GM21786 (cell line): ENCODE measurements at regions not wholly inside any gene's neighbourhood (a gene's known extent, or its start where the extent isn't known, plus 50 kb on each side); places are given as distances from the start of the nearest gene placed in this dataset.

ENCODE experiments used
- ATAC-seq: cut with Tn5 transposase; IDR thresholded peaks from one replicate; pipeline ENCODE4 v1.9.1; 2021; ENCODE audit not compliant: unreplicated experiment

GRCh38 chr9:1909322-1909721 lies 105.8 kb upstream of the SMARCA2 start:
- no peak for ATAC-seq

DNA sequence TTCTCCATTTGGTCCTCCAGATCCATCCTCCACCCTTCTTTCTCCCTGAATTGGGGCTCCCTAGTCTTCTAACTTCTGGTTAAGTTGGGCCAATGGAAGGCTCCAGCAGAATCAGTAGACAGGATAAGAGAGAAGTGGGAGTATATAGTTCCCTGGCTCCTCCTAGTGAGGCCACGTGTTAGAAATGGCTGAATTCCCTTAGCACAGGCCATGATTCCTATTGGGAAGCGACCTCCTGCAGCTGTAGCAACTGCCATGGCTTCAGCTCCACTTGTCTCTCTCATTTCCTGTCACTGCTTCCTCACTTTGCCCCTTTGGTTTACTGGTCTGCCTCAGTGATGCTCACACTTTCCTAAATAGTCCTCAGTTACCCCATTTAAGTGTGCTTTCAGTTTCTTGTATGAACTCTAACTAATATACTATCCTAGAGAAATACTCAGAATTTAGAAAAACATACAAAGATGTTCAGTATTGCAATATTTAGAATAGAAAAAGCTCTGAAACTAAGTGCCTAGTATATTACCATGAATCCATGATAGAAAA lies 104.8 kb upstream of the SMARCA2 start:
- ATAC-seq: no peak

GRCh38 chr9:1913631-1914330 lies 101.4 kb upstream of the SMARCA2 start:
- no peak for ATAC-seq

DNA sequence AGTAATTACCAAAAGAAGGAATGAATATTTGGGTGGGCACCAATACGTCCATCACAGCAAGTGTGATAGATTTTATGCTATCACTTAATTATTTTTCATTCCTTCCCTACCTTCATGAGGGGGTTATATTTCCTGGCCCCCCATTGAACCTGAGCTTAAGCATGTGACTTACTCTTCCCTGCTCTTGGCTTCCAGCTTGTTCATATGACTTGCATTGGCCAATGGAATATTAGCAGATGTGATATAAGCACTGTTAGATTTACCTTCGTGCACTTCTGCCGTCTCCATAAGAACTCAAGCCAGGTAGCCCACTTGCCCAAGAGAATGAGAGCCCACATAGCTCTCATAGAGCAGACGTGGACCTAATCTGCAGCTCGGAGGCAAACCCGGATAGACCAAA lies 99.1 kb upstream of the SMARCA2 start:
- no peak for ATAC-seq

DNA sequence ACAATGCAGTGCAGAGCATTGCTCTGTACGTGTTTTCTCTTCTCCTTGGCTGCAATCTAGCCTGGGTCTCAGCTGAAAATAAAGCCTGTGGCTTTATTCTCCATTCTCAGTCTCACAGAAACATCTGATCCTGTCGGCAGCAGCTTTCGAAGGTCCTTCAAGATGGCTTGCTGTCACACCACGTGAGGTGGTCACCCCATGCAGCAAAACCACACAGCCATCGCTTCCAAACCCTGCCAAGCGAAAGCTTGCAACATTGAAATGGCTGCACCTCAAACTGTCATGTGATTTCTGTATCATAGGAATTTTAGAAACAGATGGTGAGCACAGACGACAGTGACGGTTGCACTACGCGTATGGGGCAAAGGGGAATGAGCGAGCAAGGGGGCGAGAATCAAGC lies 98.5 kb upstream of the SMARCA2 start:
- no peak for ATAC-seq

DNA sequence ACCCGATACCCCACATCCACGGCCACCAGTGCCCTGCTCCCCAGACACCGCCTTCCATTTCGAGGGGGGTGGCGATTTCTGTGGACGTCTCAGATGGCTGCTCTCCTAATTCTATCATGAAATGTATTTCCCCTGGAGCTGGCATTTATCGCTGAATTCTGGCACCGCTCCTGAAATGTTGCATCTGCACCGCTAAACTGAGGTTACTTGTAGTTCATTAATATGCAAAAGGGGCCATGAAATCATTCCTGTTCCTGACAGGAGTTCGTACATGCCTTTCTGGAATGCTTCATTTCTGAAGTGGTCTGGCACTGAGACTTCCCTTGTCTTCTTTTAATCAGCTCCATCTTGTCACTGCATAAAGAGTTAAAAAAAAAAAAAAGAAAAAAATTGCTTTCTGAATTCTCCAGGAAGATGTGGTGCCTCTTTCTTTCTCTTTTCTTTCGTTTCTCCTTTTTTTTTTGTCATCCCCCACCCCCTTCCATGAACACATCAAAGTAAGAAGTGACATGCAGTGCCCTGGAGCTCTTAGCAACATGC lies 97.7 kb upstream of the SMARCA2 start:
- ATAC-seq: no peak

DNA sequence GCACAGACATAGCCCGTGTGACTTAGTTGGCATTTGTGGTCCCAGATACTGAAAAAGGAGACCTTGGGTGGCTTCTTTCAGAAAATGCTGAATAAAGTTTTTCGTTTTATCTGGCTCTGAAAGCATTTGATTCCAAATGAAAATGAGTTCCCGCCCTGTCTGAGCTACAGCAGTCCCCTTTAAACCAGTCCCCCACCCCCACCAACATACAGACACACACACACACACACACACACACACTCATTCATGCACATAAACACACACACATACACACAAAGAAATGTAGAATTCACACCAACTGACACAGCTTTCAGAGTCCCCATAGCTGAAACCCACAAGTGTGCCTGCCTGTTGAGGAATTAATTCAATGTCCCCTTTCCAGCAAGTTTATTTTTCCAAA lies 97.0 kb upstream of the SMARCA2 start:
- no peak for ATAC-seq

DNA sequence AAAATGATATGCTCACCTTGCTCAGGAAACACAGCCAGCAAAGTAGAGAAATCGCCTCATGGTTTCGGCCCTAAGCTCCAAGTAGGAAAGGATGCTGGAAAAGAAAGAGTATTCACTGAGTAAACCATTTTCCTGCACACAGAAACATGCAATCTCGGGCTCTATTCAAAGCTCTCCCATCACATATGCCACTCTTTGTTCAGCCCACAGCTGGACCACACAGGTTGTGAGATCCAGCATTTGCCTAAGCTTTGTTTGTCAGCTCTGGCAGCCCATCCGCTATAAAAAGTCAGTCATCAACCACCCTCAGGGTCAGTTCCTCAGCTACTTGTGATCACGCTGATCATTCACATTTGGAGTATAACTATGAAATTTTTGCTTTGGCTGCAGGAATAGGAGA lies 96.5 kb upstream of the SMARCA2 start:
- no peak for ATAC-seq

GRCh38 chr9:1919229-1919628 lies 95.9 kb upstream of the SMARCA2 start:
- ATAC-seq: no peak

GRCh38 chr9:1920386-1920785 lies 94.8 kb upstream of the SMARCA2 start:
- ATAC-seq: no peak

DNA sequence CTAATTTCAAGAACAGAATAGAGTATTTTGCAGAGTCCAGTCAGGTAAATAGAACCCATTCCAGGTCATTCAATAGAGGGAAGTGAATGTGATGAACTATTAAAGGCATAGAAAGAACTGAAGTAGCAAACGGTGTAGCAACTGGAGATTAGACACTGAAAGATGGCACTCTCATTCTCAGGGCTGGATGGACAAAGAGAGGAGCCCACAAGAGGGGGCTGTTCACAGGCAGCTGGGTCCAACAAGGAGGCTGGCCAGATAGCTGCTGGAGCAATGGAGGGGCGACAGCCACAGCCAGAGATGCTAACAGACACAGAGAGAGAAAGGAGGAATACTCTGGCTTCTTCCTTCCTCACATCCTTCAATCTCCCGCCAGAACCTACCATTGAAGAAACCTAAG lies 93.1 kb upstream of the SMARCA2 start:
- ATAC-seq: no peak

- ATAC-seq: no peak
These were observed 87.6 kb upstream of the SMARCA2 start for GRCh38 chr9:1927546-1927945.

- no peak for ATAC-seq
These were observed 86.0 kb upstream of the SMARCA2 start for GRCh38 chr9:1929134-1929533.

- peak; percentile 51 for ATAC-seq
These were observed 85.4 kb upstream of the SMARCA2 start for GRCh38 chr9:1929722-1930244.

- peak; percentile 51 for ATAC-seq
These were observed 84.9 kb upstream of the SMARCA2 start for GRCh38 chr9:1930245-1930736.

- no peak for ATAC-seq
These were observed 77.0 kb upstream of the SMARCA2 start for GRCh38 chr9:1938135-1938534.

GRCh38 chr9:1938675-1939170 lies 76.4 kb upstream of the SMARCA2 start:
- ATAC-seq: peak; percentile 75

- peak; percentile 34 for ATAC-seq
These were observed 75.7 kb upstream of the SMARCA2 start for GRCh38 chr9:1939466-1939865.

DNA sequence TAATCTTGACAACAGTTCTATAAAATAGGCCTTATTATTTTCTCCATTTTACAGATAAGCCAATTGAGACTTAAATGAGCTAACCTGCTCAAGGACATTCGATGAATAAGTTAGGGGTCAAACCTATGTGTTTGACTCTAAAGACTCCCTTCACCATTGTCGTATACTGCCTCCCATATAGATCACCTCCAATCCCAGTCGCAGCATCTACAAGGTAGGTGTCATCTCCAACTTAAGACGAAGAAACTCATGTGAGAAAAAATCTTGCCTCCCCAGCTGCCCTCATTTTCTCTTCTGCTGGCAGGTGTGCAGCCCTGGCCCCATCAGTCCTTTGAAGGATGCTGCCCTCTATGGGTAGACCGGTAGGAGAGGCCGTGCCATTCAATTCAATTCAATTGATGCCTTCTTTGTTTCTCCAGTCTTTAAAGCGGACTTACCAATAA lies 75.2 kb upstream of the SMARCA2 start:
- peak; percentile 72 for ATAC-seq

DNA sequence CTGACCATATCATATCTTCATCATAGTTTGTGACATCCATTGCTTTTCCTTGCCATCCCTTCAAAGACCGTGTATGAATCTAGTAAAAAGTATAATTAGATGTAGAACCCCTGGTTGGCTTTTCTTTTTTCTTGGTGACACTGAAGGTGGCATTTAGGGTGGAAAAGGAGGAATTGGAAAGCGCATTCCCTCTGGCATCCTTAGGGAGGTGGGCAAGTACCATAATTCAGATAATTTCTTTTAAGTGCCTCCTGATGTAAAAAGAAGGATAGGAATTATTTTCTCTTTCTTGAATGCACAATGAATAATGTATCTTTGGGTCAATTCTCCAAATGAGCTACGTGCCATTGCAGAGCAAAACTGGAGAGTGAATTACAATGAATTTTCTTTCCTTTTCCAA lies 73.2 kb upstream of the SMARCA2 start:
- ATAC-seq: no peak

DNA sequence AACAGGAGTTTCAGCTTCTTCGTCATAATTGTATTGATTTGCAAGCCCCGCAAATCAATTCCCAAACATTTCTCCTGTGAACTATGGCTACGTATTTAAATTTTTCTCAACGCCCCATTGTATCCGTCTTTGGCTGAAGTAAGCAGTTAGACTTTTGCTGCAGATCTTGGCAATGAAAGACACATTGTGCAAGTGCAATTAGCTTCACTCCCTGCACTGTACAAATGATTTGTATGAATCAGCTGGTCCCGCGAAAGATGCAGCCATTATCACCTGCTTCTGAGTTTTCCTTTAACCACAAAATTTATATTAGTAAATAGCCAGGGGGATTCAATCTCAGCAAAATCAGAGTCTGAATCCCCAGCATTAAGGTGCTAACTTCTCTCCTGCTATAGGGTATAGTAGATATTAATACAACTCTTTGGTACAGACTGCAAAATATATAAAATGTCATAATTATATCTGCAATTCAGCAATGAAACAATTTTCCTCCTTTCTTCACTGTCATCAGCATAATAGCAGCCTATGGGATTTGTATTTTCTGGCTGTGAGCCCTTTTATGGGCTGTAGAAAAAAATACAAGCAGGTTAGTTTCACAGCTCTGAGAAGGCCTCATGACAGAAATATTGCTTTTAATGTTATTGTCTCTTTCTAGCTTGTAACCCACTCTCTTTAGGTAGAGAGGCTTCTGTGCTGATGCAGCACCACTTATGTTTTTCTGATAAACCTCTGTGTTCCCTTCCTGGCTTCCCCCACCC lies 68.4 kb upstream of the SMARCA2 start:
- ATAC-seq: no peak
